Endothelial cell of umbilical vein (primary cell): ENCODE measurements at regions not wholly inside any gene's neighbourhood (a gene's known extent, or its start where the extent isn't known, plus 50 kb on each side); places are given as distances from the start of the nearest gene placed in this dataset.

Source experiments
- BruUV-seq: library from RNA; stranded (reverse); fragments of 400-500 nt; replicated peaks from 2 replicates; lab custom pipeline; 2021; lab: Mats Ljungman, UMichigan
- CTCF ChIA-PET: fragments of 300-600, 350-600 bp; sonication (Branson Sonifier 250); formaldehyde crosslinking; loops from one replicate; lab custom pipeline; 2021; ENCODE audit warnings: antibody characterized with exemption, inconsistent platforms; lab: Charles Lee
- POLR2A ChIA-PET: fragments of 300-600, 350-600 bp; sonication (Branson Sonifier 250); formaldehyde crosslinking; loops from one replicate; lab custom pipeline; 2021; ENCODE audit warnings: antibody characterized with exemption, inconsistent platforms; lab: Charles Lee
- DNase-seq: peaks from one replicate; pipeline ENCODE4 v3.0.0-alpha.2; 2011; ENCODE audit warnings: low read depth, low spot score
- FAIRE-seq: peaks from 2 replicates; lab custom pipeline; 2011; peaks lifted over from hg19 to GRCh38; lab: Jason Lieb, UNC
- H2AFZ ChIP-seq: 2 replicates; pipeline ENCODE4 v1.6.0; 2012; ENCODE audit warnings: low read depth, low read length, control low read depth, inconsistent platforms
- H3K27ac ChIP-seq: 2 replicates; pipeline ENCODE4 v1.5.1; 2011; ENCODE audit warnings: low read depth, mild to moderate bottlenecking, control low read depth, low read length, moderate library complexity; ENCODE audit not compliant: insufficient read depth
- H3K27me3 ChIP-seq, 2 experiments: 2 replicates each; pipeline versions ENCODE4 v1.6.0 to v1.6.1; 2011; ENCODE audit warnings: low read length in 2 of 2, mixed read lengths in 1 of 2; ENCODE audit not compliant: control insufficient read depth in 2 of 2, insufficient read depth in 2 of 2
- H3K36me3 ChIP-seq, 2 experiments: 2 replicates in 1 of 2; 3 replicates in 1 of 2; pipeline ENCODE4 v1.5.1; 2011; ENCODE audit warnings: low read length in 2 of 2, mild to moderate bottlenecking in 1 of 2, moderate library complexity in 1 of 2; ENCODE audit not compliant: control insufficient read depth in 2 of 2, insufficient read depth in 2 of 2; ENCODE audit errors: extremely low read depth in 1 of 2
- H3K4me1 ChIP-seq: 3 replicates; pipeline ENCODE4 v1.5.1; 2011; ENCODE audit warnings: mild to moderate bottlenecking, low read length; ENCODE audit not compliant: control insufficient read depth, insufficient read depth; ENCODE audit errors: extremely low read depth
- H3K4me2 ChIP-seq: 2 replicates; pipeline ENCODE4 v1.6.1; 2011; ENCODE audit warnings: low read length, control low read depth, mixed read lengths; ENCODE audit not compliant: insufficient read depth
- H3K4me3 ChIP-seq, 3 experiments: fragments of 200-600 bp in 1 of 3; sonication (generic), shearing (Covaris generic) in 1 of 3; replicated peaks in 1 of 3; 2 replicates each; pipeline ENCODE4 v1.5.1; 2011 to 2016; ENCODE audit warnings: control low read depth in 3 of 3, low read length in 3 of 3, mild to moderate bottlenecking in 2 of 3, inconsistent platforms in 1 of 3, low read depth in 1 of 3, moderate library complexity in 1 of 3; ENCODE audit not compliant: insufficient read depth in 1 of 3
- H3K79me2 ChIP-seq: 2 replicates; pipeline ENCODE4 v1.6.0; 2012; ENCODE audit warnings: low read length, inconsistent platforms; ENCODE audit not compliant: control insufficient read depth, insufficient read depth
- H3K9ac ChIP-seq: replicated peaks from 2 replicates; pipeline ENCODE3; 2011; ENCODE audit warnings: low read length, control low read depth; ENCODE audit not compliant: insufficient read depth; ENCODE audit errors: extremely low read depth
- H3K9me1 ChIP-seq: replicated peaks from 3 replicates; pipeline ENCODE4 v1.6.0; 2011; ENCODE audit warnings: mild to moderate bottlenecking, low read length; ENCODE audit not compliant: control insufficient read depth, insufficient read depth; ENCODE audit errors: extremely low read depth
- H3K9me3 ChIP-seq: replicated peaks from 2 replicates; pipeline ENCODE4 v1.5.1; 2012; ENCODE audit warnings: low read length, inconsistent platforms; ENCODE audit not compliant: control insufficient read depth, insufficient read depth
- H4K20me1 ChIP-seq: replicated peaks from 2 replicates; pipeline ENCODE3; 2011; ENCODE audit warnings: mild to moderate bottlenecking, low read length; ENCODE audit not compliant: control insufficient read depth, insufficient read depth; ENCODE audit errors: extremely low read depth
- CTCF ChIP-seq, 2 donors: IDR thresholded peaks; 1 replicate in 1 of 2; 2 replicates in 1 of 2; pipeline ENCODE4 v1.5.1; 2011; ENCODE audit warnings: low read length in 2 of 2, mild to moderate bottlenecking in 2 of 2, moderate library complexity in 2 of 2, control low read depth in 1 of 2, inconsistent platforms in 1 of 2, low read depth in 1 of 2; ENCODE audit not compliant: insufficient read depth in 1 of 2; ENCODE audit errors: extremely low read depth in 1 of 2
- EZH2 ChIP-seq: IDR thresholded peaks from 2 replicates; pipeline ENCODE4 v1.6.1; 2012; ENCODE audit warnings: borderline replicate concordance, low read depth, mild to moderate bottlenecking, moderate library complexity, low read length, inconsistent platforms; ENCODE audit not compliant: severe bottlenecking
- FOS ChIP-seq: IDR thresholded peaks from 2 replicates; pipeline ENCODE4 v1.6.1; 2011; ENCODE audit warnings: mild to moderate bottlenecking, low read length, moderate library complexity, borderline replicate concordance; ENCODE audit not compliant: insufficient read depth
- GATA2 ChIP-seq: IDR thresholded peaks from 2 replicates; pipeline ENCODE4 v1.7.0; 2011; ENCODE audit warnings: low read depth, mild to moderate bottlenecking, moderate library complexity, mixed read lengths, low read length; ENCODE audit not compliant: insufficient read length, insufficient read depth
- JUN ChIP-seq: IDR thresholded peaks from 2 replicates; pipeline ENCODE4 v1.6.1; 2011; ENCODE audit warnings: borderline replicate concordance, low read depth; ENCODE audit not compliant: insufficient read length, insufficient read depth
- MAX ChIP-seq: IDR thresholded peaks from 2 replicates; pipeline ENCODE4 v1.6.1; 2011; ENCODE audit not compliant: insufficient read depth, insufficient read length
- MYC ChIP-seq: IDR thresholded peaks from one replicate; pipeline ENCODE4 v1.6.1; 2011; ENCODE audit warnings: mild to moderate bottlenecking, low read depth, low read length
- POLR2A ChIP-seq: IDR thresholded peaks from 2 replicates; pipeline ENCODE4 v1.6.1; 2012; ENCODE audit warnings: low read depth, mild to moderate bottlenecking, control low read depth, low read length
- POLR2AphosphoS5 ChIP-seq: IDR thresholded peaks from 2 replicates; pipeline ENCODE4 v1.6.1; 2012; ENCODE audit warnings: low read depth, mild to moderate bottlenecking, control low read depth, low read length, moderate library complexity; ENCODE audit not compliant: insufficient read depth
- dilution Hi-C: fragments of 300-500 bp; cut with MboI; formaldehyde crosslinking; loops from one replicate; pipeline ENCODE4 v1.15.0; 2019; ENCODE audit warnings: low sequenced_read_pairs; ENCODE audit not compliant: extremely low pct_ligation_motif_present
- intact Hi-C: fragments of 100-400 bp; cut with micrococcal nuclease; formaldehyde crosslinking; loops from one replicate; pipeline ENCODE4 v1.10.0; 2022

DNA sequence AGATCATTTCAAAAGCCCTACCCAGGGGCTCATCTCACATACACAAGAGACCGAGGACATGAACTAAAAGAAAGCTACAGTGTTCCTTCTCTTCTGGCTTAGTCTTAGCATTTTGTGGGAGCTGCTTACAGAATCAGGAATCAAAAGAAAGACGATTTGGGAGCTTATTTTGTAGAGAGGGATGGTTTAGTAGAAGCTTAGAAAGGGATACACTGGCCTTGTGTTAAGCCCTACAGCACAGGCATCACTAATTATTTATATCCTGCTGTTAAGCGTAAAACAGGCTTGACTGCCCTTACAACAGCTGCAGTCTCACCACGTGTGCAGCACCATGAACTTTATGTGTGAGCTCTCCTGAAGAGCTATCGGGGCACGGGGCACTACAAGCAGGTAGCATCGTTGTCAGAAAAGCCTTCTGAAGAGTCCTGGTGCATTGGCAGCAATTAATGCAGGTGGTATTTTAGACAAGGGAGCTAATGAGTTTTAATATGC is 798.3 kb downstream of the NXPH1 start:
- H3K27ac ChIP-seq = no peak overlapping the region
- POLR2A ChIA-PET = no interaction called here
- no peak overlapping the region for H3K4me2 ChIP-seq
- BruUV-seq = no TSS peak
- no peak for TF ChIP-seq MYC
- TF ChIP-seq EZH2 = no peak
- TF ChIP-seq GATA2 = no peak
- no peak for TF ChIP-seq JUN
- no peak for TF ChIP-seq MAX
- TF ChIP-seq POLR2A = no peak
- no peak for TF ChIP-seq CTCF (IDR thresholded peaks at IDR 0.05; ENCODE audit: extremely low read depth in 1 of 2, insufficient read depth in 1 of 2, low read depth in 1 of 2, low read length in 2 of 2)
- TF ChIP-seq FOS = no peak
- TF ChIP-seq POLR2AphosphoS5 = no peak
- no peaks in the 10 kb centered on the region for H3K79me2 ChIP-seq
- no peaks in the 10 kb centered on the region for H3K27me3 ChIP-seq
- no peaks in the 10 kb centered on the region for H4K20me1 ChIP-seq
- no peak overlapping the region for H2AFZ ChIP-seq
- no peak overlapping the region for H3K4me3 ChIP-seq
- FAIRE-seq = no peak
- no peak for DNase-seq
- H3K9me1 ChIP-seq = no peaks in the 10 kb centered on the region
- CTCF ChIA-PET = no interaction called here
- H3K4me1 ChIP-seq = no peaks in the 10 kb centered on the region
- dilution Hi-C loops = no loop called here
- H3K36me3 ChIP-seq = no peaks in the 10 kb centered on the region
- H3K9me3 ChIP-seq = peaks cover 5% of the 10 kb centered on the region
- no peak overlapping the region for H3K9ac ChIP-seq
- intact Hi-C loops = no loop called here
